ENCODE measurements at regions not wholly inside any gene's neighbourhood (a gene's known extent, or its start where the extent isn't known, plus 50 kb on each side); places are given as distances from the start of the nearest gene placed in this dataset.
"Not testable (repeated sequence)": the region's sequence is repeated elsewhere in the genome, so short reads cannot be mapped to it uniquely, and the experiment has no call there.

GRCh38 chr10:3567291-3567963 lies 217.6 kb downstream of the KLF6 start:
- H3K4me1 ChIP-seq, result no peaks in the 10 kb centered on the region
- intact Hi-C loops (cut with DNase I), result no loop called here
- TF ChIP-seq CTCF (IDR thresholded peaks at IDR 0.05), result no peak
- H3K36me3 ChIP-seq, result no peaks in the 10 kb centered on the region
- no peak overlapping the region for H3K4me3 ChIP-seq
- H3K27me3 ChIP-seq, result no peaks in the 10 kb centered on the region
- DNase-seq (no peak), ATAC-seq (no peak)
- peaks cover 0 to 11% of the 10 kb centered on the region in 2 donors for H3K9me3 ChIP-seq
- no peak overlapping the region for H3K27ac ChIP-seq

DNA sequence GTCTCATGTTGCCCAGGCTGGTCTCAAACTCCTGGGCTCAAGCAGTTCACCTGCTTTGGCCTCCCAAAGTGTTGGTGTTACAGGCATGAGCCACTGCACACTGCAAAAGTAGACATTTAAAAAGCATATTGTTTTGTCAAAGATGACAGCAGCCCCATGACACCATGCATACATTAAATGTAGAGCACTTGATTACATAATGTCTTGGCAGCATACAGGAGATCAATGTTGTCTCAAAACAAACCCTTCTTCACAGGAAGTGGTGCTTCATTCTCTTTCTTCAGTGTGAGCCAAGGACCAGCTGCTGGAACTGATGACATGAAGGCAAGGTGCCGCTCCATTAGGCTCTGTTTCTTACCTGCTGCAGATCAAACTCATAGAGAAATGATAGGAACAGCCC lies 218.4 kb downstream of the KLF6 start:
- no peak overlapping the region for H3K4me3 ChIP-seq
- DNase-seq (no peak), ATAC-seq (no peak)
- no peak for TF ChIP-seq CTCF (IDR thresholded peaks at IDR 0.05)
- H3K4me1 ChIP-seq, result no peaks in the 10 kb centered on the region
- intact Hi-C loops (cut with DNase I), result no loop called here
- H3K9me3 ChIP-seq, result peaks cover 0 to 11% of the 10 kb centered on the region in 2 donors
- no peaks in the 10 kb centered on the region for H3K27me3 ChIP-seq
- H3K36me3 ChIP-seq, result no peaks in the 10 kb centered on the region
- no peak overlapping the region for H3K27ac ChIP-seq

DNA sequence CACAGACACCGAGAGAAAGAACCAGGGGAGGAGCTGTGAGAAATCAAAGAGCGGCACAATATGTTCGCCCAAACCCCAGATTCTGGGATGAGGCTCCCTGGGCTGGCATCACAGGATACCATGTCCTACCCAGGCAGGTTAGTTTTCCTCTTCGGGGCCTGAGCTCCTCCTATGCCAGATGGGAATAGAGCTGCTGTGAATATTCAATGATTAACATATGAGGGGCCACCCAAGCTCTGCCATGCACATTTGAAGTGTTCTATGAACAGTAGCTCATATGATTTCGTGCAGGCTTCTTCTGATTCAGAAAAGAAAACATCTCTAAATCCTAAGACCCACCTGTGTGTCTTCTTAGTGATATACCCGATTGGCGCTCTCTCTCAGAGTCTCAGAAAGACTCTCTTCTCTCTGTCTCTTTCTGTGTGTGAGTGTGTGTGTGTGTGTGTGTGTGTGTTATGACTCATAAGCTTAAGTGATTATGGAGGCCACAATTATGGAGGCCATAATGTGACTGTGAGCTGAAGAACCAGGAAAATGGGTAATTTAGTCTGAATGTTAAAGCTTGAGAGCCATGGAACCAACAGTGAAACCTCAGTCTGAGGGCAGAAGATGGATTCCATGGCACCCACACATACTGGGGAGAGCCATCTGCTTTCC lies 220.5 kb downstream of the KLF6 start:
- Histone ChIP-seq H3K4me1 (no peaks in the 10 kb centered on the region), H3K4me3 (no peak overlapping the region), H3K36me3 (no peaks in the 10 kb centered on the region), H3K27ac (no peak overlapping the region), H3K27me3 (no peaks in the 10 kb centered on the region), H3K9me3 (peaks cover 0 to 11% of the 10 kb centered on the region in 2 donors)
- ATAC-seq, result no peak
- no peak for DNase-seq
- no peak for TF ChIP-seq CTCF (IDR thresholded peaks at IDR 0.05)
- intact Hi-C loops (cut with DNase I), result no loop called here

GRCh38 chr10:3563298-3563697 lies 221.7 kb downstream of the KLF6 start:
- intact Hi-C loops (cut with DNase I), result no loop called here
- H3K27ac ChIP-seq, result no peak overlapping the region
- H3K27me3 ChIP-seq, result no peaks in the 10 kb centered on the region
- no peak overlapping the region for H3K4me3 ChIP-seq
- H3K4me1 ChIP-seq, result no peaks in the 10 kb centered on the region
- H3K36me3 ChIP-seq, result no peaks in the 10 kb centered on the region
- TF ChIP-seq CTCF (IDR thresholded peaks at IDR 0.05), result no peak
- ATAC-seq, result no peak
- no peak for DNase-seq
- peaks cover 0 to 11% of the 10 kb centered on the region in 2 donors for H3K9me3 ChIP-seq

DNA sequence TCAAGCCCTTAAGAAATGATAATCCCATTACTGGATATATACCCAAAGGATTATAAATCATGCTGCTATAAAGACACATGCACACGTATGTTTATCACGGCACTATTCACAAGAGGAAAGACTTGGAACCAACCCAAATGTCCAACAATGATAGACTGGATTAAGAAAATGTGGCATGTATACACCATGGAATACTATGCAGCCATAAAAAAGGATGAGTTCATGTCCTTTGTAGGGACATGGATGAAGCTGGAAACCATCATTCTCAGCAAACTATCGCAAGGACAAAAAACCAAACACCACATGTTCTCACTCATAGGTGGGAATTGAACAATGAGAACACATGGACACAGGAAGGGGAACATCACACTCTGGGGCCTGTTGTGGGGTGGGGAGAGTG lies 224.4 kb downstream of the KLF6 start:
- H3K9me3 ChIP-seq; ATAC-seq; H3K27ac ChIP-seq; DNase-seq; H3K27me3 ChIP-seq; H3K4me1 ChIP-seq; H3K36me3 ChIP-seq; intact Hi-C loops (cut with DNase I); H3K4me3 ChIP-seq: not testable (repeated sequence)
